ENCODE measurements at regions not wholly inside any gene's neighbourhood (a gene's known extent, or its start where the extent isn't known, plus 50 kb on each side); places are given as distances from the start of the nearest gene placed in this dataset.

DNA sequence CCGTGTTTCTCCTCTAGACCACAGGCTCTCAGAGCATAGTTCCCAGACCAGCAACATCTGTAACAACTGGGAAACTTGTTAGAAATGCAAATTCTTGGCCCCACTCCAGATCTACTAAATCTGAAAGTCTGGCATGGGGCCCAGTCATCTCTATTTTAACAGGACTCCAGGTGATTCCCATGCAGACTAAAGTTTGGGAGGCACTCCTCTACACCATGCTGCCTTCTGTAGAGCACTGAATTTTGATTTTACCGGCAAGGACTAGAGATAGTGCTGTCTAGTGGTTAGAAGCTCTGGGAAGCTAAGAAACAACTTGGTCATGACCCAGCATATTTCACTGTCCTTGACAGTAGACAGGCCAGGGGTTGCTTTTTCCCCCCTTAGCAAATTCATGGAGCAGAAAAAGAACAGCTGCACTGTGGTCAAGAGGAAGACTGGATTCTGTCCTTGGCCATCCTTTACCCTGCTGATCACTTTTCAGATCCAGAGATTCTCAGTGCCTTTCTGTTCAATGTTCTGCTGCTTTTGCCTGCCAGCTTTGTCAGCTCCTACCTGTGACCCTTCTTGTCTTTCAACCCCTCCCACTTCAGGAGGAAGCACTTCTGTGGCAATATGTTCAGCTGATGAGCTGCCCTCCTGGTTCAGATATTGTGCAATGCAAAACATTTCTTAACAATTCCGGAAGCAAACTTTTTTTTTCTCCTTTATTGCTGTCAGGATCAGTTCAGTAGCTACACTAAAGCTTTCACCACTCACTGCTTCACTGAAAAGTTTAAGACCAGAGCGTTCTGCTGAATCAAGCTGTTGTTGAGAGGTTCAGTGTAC, 133.8 kb upstream of the NUDT4 start:
- DNase-seq (ENCODE audit: low read depth, low spot score), result no peak

- no peak for DNase-seq (ENCODE audit: low read depth, low spot score)
Measured at GRCh38 chr12:93244514-93245077, 133.1 kb upstream of the NUDT4 start.

DNA sequence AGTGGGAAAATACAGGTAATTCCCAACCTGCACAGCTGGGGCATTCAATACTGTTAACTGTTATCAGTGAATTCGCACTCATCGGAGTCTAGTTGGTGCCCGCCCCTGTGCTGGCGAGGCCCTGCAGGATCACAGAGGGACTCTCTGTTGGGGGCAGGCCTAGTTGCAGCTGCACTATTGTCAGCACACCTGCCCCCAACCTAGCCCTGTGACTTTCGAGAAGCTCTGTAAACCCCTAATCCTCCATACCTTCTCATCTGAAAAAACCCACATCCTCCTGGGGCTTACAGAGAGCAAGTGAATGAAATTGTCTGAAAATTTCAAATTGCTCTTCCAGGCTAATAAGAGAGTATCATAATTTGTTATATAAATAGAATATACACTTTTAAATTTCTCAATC, 132.2 kb upstream of the NUDT4 start:
- no peak for DNase-seq (ENCODE audit: low read depth, low spot score)

- DNase-seq (ENCODE audit: low read depth, low spot score), result no peak
Measured at GRCh38 chr12:93247313-93247991, 130.3 kb upstream of the NUDT4 start.

DNA sequence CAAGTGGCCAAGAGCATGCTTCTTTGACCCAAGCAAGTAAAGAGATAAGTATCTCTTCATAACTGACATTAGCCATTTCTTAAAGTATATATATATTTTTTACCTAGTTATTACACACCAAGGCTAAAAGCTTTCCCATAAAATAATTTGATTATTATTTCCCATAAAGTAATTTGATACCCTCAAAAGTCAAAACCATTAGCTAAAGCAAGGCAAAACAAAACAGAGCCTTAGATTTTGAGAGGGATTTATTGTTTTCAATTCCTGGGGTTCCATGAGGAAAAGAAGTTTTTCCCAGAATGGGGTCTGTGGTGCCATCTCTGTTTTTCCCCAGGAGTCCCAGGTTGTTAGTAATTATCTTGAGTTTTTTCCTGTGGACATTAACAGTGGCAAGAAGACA, 125.5 kb upstream of the NUDT4 start:
- no peak for DNase-seq (ENCODE audit: low read depth, low spot score)

DNA sequence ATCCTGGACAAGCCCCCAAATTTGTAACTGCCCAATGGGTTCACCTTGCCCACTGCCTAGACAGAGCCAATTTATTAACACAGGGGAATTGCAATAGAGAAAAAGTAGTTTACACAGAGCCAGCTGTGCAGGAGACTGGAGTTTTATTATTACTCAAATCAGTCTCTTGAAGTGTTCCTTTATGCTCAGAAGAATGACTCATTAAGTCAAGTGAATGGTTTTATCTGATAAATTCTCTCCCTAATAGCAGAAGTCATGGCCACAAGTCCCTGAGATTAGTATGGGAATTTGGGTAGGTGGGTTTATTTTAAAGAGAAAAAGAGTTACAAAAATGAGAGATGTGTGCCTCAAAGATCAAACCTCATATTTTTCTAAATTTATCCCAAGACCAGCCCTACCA, 122.8 kb upstream of the NUDT4 start:
- DNase-seq (ENCODE audit: low read depth, low spot score), result no peak

- no peak for DNase-seq (ENCODE audit: low read depth, low spot score)
Measured at GRCh38 chr12:93256256-93256969, 121.3 kb upstream of the NUDT4 start.

GRCh38 chr12:93261505-93262094, 116.1 kb upstream of the NUDT4 start:
- DNase-seq (ENCODE audit: low read depth, low spot score), result no peak

DNA sequence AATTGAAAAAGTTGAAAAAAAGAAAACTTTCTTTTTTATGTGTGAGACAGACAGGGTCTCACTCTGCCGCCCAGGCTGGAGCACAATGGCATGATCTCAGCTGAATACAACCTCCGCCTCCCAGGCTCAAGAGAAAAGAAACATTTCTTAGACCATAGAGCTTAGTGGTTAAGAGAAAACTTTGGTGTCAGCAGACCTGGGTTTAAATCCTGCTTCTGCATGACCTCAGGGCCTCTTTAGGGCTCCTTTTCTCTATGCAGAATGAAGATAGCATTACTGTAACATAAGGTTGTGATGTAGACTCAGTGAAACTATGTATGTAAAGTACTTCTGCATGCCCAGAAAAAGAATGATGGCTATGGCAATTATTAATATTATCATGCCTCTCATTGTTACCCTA, 104.7 kb upstream of the NUDT4 start:
- DNase-seq (ENCODE audit: low read depth, low spot score), result no peak

GRCh38 chr12:93273834-93274564, 103.7 kb upstream of the NUDT4 start:
- DNase-seq (ENCODE audit: low read depth, low spot score), result peak; percentile 20

- DNase-seq (ENCODE audit: low read depth, low spot score), result no peak
Measured at GRCh38 chr12:93274937-93275336, 102.8 kb upstream of the NUDT4 start.

- DNase-seq (ENCODE audit: low read depth, low spot score), result no peak
Measured at GRCh38 chr12:93275589-93275988, 102.1 kb upstream of the NUDT4 start.

DNA sequence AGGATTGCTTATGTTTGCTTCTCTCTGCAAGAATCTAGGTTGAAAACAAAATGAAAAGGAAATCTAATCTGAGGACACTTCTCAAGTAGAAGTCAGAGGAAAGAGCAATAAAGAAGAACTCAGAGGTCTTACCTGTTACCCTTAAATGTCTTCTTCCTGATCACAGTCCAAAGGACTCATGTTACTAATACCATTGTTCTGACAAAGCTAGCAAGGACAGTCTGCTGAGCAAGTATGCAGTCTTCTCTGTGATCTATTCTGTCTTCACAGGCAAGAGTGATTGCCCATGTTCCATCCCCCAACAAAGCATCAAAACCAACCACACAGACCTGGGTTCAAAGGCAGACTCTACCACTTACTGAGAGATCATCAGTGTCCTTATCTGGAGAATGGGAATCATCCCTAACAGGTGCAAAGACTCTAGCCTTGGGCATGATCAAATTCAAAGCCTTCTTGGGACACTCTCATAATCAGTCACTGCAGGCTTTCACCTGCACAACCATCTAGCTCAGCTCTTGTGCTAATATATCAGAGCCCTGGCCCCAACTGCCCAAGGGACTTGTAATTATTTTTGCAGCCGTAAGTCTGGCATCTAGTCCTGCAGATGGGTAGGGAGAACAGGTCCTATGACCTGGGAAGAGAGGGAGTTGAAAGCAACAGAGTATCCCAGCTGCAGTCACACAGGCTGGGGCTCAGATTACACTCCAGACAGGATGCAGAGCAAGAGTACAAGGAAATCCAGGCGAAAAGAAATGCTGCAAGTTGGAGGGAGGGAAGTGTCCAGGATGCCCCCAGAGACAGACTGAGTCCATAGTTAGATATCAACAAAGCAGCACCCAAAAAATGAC, 97.9 kb upstream of the NUDT4 start:
- peak; percentile 20 for DNase-seq (ENCODE audit: low read depth, low spot score)

- no peak for DNase-seq (ENCODE audit: low read depth, low spot score)
Measured at GRCh38 chr12:93287149-93287548, 90.6 kb upstream of the NUDT4 start.

DNA sequence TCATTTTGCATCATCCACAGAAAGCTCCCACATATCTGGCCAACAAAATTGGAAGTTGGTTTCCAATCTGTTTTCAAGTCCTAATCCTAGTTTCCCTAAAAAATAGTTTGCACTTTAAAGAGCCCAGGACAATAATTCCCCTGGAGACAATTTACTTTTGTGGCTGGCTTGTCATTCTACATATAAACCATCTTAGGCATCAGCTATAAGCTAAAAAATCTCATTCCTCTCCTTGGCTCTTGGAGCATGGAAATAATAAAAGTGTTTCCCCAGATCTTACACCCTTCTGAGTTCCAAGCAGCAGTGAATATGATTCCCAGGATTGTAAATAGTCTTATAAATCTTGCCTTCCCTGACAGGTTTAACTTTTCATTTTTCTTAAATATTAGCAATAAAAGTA, 89.1 kb upstream of the NUDT4 start:
- DNase-seq (ENCODE audit: low read depth, low spot score), result no peak

- no peak for DNase-seq (ENCODE audit: low read depth, low spot score)
Measured at GRCh38 chr12:93290391-93290790, 87.3 kb upstream of the NUDT4 start.

DNA sequence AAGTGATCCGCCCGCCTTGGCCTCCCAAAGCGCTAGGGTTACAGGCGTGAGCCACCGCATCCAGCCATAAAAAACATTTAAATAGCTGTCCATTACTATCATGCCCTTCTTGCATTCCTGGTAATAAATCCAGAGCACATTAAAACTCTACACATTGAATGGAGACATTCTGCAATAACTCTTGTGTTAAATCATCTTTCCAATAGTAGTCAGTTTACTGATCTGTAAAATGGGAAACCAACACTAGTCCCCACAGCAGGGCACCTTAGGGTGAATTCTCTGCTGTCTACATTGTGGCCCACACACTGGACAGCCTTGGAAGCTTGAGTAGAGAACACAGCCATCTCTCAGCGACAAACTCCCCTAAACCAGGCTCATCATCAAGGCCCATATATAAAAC, 85.5 kb upstream of the NUDT4 start:
- DNase-seq (ENCODE audit: low read depth, low spot score), result no peak

- DNase-seq (ENCODE audit: low read depth, low spot score), result no peak
Measured at GRCh38 chr12:93292731-93293566, 84.8 kb upstream of the NUDT4 start.

DNA sequence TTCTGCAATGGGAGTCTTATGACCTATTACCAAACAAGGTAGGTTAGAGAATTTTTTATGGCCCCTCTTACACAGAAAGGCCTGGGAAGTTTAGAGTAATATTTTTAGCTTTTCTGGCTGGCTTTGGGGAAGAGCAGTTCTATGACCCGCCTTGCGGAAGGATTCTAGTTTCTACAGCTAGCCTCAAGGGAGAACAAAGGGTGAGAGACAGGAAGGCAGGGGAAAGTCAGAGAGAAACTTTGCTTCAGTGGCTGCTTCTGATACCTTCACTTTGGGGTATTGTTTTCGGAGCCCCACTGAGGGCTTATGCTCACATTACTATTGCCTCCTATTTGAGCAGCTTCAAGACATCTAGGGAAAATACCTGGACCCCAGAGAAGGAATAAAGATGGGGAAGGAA, 80.7 kb upstream of the NUDT4 start:
- DNase-seq (ENCODE audit: low read depth, low spot score), result no peak
